H1 (cell line): ENCODE measurements at regions not wholly inside any gene's neighbourhood (a gene's known extent, or its start where the extent isn't known, plus 50 kb on each side); places are given as distances from the start of the nearest gene placed in this dataset.

Source experiments
- CTCF ChIA-PET: fragments of 300-600 bp; sonication (Branson Sonifier 250); formaldehyde crosslinking; loops from one replicate; lab custom pipeline; 2021; ENCODE audit not compliant: partially characterized antibody; lab: Charles Lee
- POLR2A ChIA-PET: fragments of 300-600 bp; sonication (Branson Sonifier 250); formaldehyde crosslinking; loops from one replicate; lab custom pipeline; 2021; ENCODE audit warnings: inconsistent platforms; ENCODE audit not compliant: partially characterized antibody; lab: Charles Lee
- DNase-seq, 2 experiments: peaks; one replicate each; pipeline versions ENCODE4 v3.0.0 to v3.0.0-alpha.2; 2010 to 2022; ENCODE audit warnings: low spot score in 2 of 2, low read depth in 1 of 2, mixed read lengths in 1 of 2
- FAIRE-seq: peaks from 2 replicates; lab custom pipeline; 2011; peaks lifted over from hg19 to GRCh38; lab: Jason Lieb, UNC
- H2AFZ ChIP-seq: 2 replicates; pipeline ENCODE4 v1.8.1; 2012; ENCODE audit warnings: low read length, inconsistent platforms
- H2AK5ac ChIP-seq: 2 replicates; pipeline ENCODE4 v1.6.1; 2013; ENCODE audit warnings: low read depth, low read length
- H2BK120ac ChIP-seq: replicated peaks from 2 replicates; pipeline ENCODE3; 2013; ENCODE audit warnings: low read depth, low read length, inconsistent platforms
- H2BK12ac ChIP-seq: 2 replicates; pipeline ENCODE4 v1.6.1; 2013; ENCODE audit warnings: low read depth, low read length
- H2BK15ac ChIP-seq: 2 replicates; pipeline ENCODE4 v1.6.1; 2013; ENCODE audit warnings: low read length
- H2BK20ac ChIP-seq: 2 replicates; pipeline ENCODE4 v1.6.1; 2013; ENCODE audit warnings: low read length
- H2BK5ac ChIP-seq: 2 replicates; pipeline ENCODE4 v1.6.1; 2013; ENCODE audit warnings: low read depth, low read length
- H3K14ac ChIP-seq: 2 replicates; pipeline ENCODE4 v1.6.1; 2013; ENCODE audit warnings: inconsistent platforms; ENCODE audit not compliant: insufficient read length
- H3K18ac ChIP-seq: 2 replicates; pipeline ENCODE4 v1.6.1; 2013; ENCODE audit warnings: low read length; ENCODE audit errors: extremely low read depth
- H3K23ac ChIP-seq: 2 replicates; pipeline ENCODE4 v1.6.1; 2013; ENCODE audit warnings: inconsistent platforms; ENCODE audit not compliant: insufficient read length
- H3K23me2 ChIP-seq: 2 replicates; pipeline ENCODE4 v1.6.1; 2013; ENCODE audit warnings: low read depth, low read length
- H3K27ac ChIP-seq: 2 replicates; pipeline ENCODE4 v1.6.1; 2011; ENCODE audit warnings: low read depth, low read length, inconsistent platforms
- H3K27me3 ChIP-seq, 4 experiments: replicated peaks in 1 of 4; 1 replicate in 1 of 4; 2 replicates in 3 of 4; pipeline versions ENCODE4 v1.6.1 to v1.8.1; 2011 to 2013; ENCODE audit warnings: low read length in 3 of 4, mild to moderate bottlenecking in 3 of 4, inconsistent platforms in 2 of 4, mixed read lengths in 2 of 4, moderate library complexity in 1 of 4; ENCODE audit not compliant: control insufficient read depth in 3 of 4, insufficient read depth in 3 of 4; ENCODE audit errors: extremely low read depth in 1 of 4
- H3K36me3 ChIP-seq, 4 experiments: 2 replicates each; pipeline versions ENCODE4 v1.6.1 to v1.8.1; 2011 to 2013; ENCODE audit warnings: mild to moderate bottlenecking in 4 of 4, low read length in 3 of 4, moderate library complexity in 2 of 4, control low read depth in 1 of 4, inconsistent platforms in 1 of 4; ENCODE audit not compliant: insufficient read depth in 4 of 4, control insufficient read depth in 2 of 4
- H3K4ac ChIP-seq: replicated peaks from 2 replicates; pipeline ENCODE3; 2013; ENCODE audit warnings: low read length, low read depth, mixed read lengths, inconsistent platforms; ENCODE audit not compliant: insufficient read length
- H3K4me1 ChIP-seq, 4 experiments: replicated peaks in 1 of 4; 1 replicate in 1 of 4; 2 replicates in 3 of 4; pipeline versions ENCODE4 v1.6.1 to v1.8.1; 2011 to 2013; ENCODE audit warnings: low read length in 3 of 4, inconsistent platforms in 2 of 4, mixed read lengths in 1 of 4; ENCODE audit not compliant: insufficient read depth in 4 of 4, control insufficient read depth in 3 of 4
- H3K4me2 ChIP-seq, 2 experiments: 2 replicates each; pipeline versions ENCODE4 v1.6.1 to v1.8.1; 2011 to 2013; ENCODE audit warnings: low read depth in 2 of 2, low read length in 2 of 2, control low read depth in 1 of 2, inconsistent platforms in 1 of 2, mild to moderate bottlenecking in 1 of 2; ENCODE audit not compliant: insufficient read depth in 1 of 2
- H3K4me3 ChIP-seq, 4 experiments: fragments of 200-600, 300-600 bp in 1 of 4; sonication (generic), shearing (Covaris generic), sonication (Bioruptor Twin) in 1 of 4; 2 replicates each; pipeline versions ENCODE4 v1.5.1 to v1.8.1; 2011 to 2016; ENCODE audit warnings: low read length in 4 of 4, low read depth in 3 of 4, control low read depth in 2 of 4, inconsistent platforms in 2 of 4, mild to moderate bottlenecking in 2 of 4, mixed read lengths in 1 of 4, moderate library complexity in 1 of 4; ENCODE audit not compliant: insufficient read depth in 2 of 4; ENCODE audit errors: extremely low read depth in 1 of 4
- H3K56ac ChIP-seq: replicated peaks from 2 replicates; pipeline ENCODE3; 2013; ENCODE audit warnings: low read depth, mild to moderate bottlenecking, mixed read lengths, low read length, inconsistent platforms; ENCODE audit not compliant: insufficient read length
- H3K79me1 ChIP-seq: 2 replicates; pipeline ENCODE4 v1.6.1; 2013; ENCODE audit warnings: low read depth, low read length, control low read depth
- H3K79me2 ChIP-seq, 2 experiments: 2 replicates each; pipeline versions ENCODE4 v1.6.1 to v1.8.1; 2012 to 2013; ENCODE audit warnings: low read length in 2 of 2, mild to moderate bottlenecking in 2 of 2, inconsistent platforms in 1 of 2; ENCODE audit not compliant: insufficient read depth in 2 of 2, control insufficient read depth in 1 of 2
- H3K9ac ChIP-seq, 4 experiments: replicated peaks in 1 of 4; 1 replicate in 1 of 4; 2 replicates in 3 of 4; pipeline versions ENCODE4 v1.6.1 to v1.8.1; 2011 to 2013; ENCODE audit warnings: low read depth in 3 of 4, low read length in 3 of 4, control low read depth in 2 of 4, mild to moderate bottlenecking in 2 of 4, moderate library complexity in 2 of 4, inconsistent platforms in 1 of 4; ENCODE audit errors: extremely low read depth in 1 of 4
- H3K9me3 ChIP-seq, 2 experiments: 2 replicates each; pipeline versions ENCODE4 v1.6.1 to v1.8.1; 2012 to 2013; ENCODE audit warnings: mild to moderate bottlenecking in 2 of 2, moderate library complexity in 2 of 2, control low read depth in 1 of 2, inconsistent platforms in 1 of 2, low read depth in 1 of 2, low read length in 1 of 2, mixed read lengths in 1 of 2; ENCODE audit not compliant: insufficient read depth in 2 of 2
- H4K20me1 ChIP-seq, 2 experiments: replicated peaks in 1 of 2; 2 replicates each; pipeline versions ENCODE3 to v1.8.1; 2011 to 2013; ENCODE audit warnings: inconsistent platforms in 2 of 2, low read length in 2 of 2, mild to moderate bottlenecking in 1 of 2; ENCODE audit not compliant: insufficient read depth in 2 of 2, control insufficient read depth in 1 of 2
- H4K5ac ChIP-seq: 2 replicates; pipeline ENCODE4 v1.6.1; 2013; ENCODE audit warnings: low read length, low read depth, mixed read lengths, inconsistent platforms; ENCODE audit not compliant: insufficient read length
- H4K8ac ChIP-seq: 2 replicates; pipeline ENCODE4 v1.8.0; 2013; ENCODE audit warnings: mild to moderate bottlenecking, moderate library complexity, low read length, inconsistent platforms; ENCODE audit not compliant: insufficient read depth; ENCODE audit errors: extremely low read depth
- H4K91ac ChIP-seq: replicated peaks from 2 replicates; pipeline ENCODE3; 2013; ENCODE audit warnings: low read length, mixed read lengths, inconsistent platforms; ENCODE audit not compliant: insufficient read length
- ATF3 ChIP-seq: IDR thresholded peaks from 2 replicates; pipeline ENCODE4 v1.6.1; 2011; ENCODE audit warnings: low read depth, mild to moderate bottlenecking, low read length; ENCODE audit not compliant: insufficient read depth
- BCL11A ChIP-seq, 2 experiments: IDR thresholded peaks; one replicate each; pipeline ENCODE4 v1.6.1; 2011; ENCODE audit warnings: low read depth in 2 of 2, low read length in 2 of 2, mild to moderate bottlenecking in 2 of 2
- CTCF ChIP-seq, 3 experiments: IDR thresholded peaks; 1 replicate in 2 of 3; 2 replicates in 1 of 3; pipeline versions ENCODE4 v1.5.1 to v1.6.1; 2011; ENCODE audit warnings: low read length in 3 of 3, mild to moderate bottlenecking in 3 of 3, inconsistent platforms in 2 of 3, low read depth in 1 of 3, moderate library complexity in 1 of 3; ENCODE audit not compliant: insufficient read depth in 1 of 3; ENCODE audit errors: control extremely low read depth in 1 of 3
- E2F6 ChIP-seq: IDR thresholded peaks from 2 replicates; pipeline ENCODE4 v1.6.1; 2012; ENCODE audit warnings: inconsistent platforms
- HDAC2 ChIP-seq, 2 experiments: fragments of 300-600 bp in 1 of 2; sonication (generic) in 1 of 2; IDR thresholded peaks; 2 replicates each; pipeline ENCODE4 v1.6.1; 2011 to 2012; ENCODE audit warnings: low read depth in 2 of 2, low read length in 2 of 2, mild to moderate bottlenecking in 2 of 2, moderate library complexity in 2 of 2, borderline replicate concordance in 1 of 2, inconsistent platforms in 1 of 2
- JUN ChIP-seq: IDR thresholded peaks from 2 replicates; pipeline ENCODE4 v1.6.1; 2011; ENCODE audit warnings: low read depth, mild to moderate bottlenecking, improper control_type of control experiment, low read length
- PHF8 ChIP-seq: fragments of 200-600 bp; sonication (generic); conservative IDR thresholded peaks from 2 replicates; pipeline ENCODE4 v1.7.1; 2012; ENCODE audit warnings: low read depth, mild to moderate bottlenecking, inconsistent platforms, low read length, moderate library complexity
- SIRT6 ChIP-seq: IDR thresholded peaks from one replicate; pipeline ENCODE4 v1.7.1; 2012; ENCODE audit warnings: low read length, inconsistent platforms
- TAF7 ChIP-seq: optimal IDR thresholded peaks from 2 replicates; pipeline ENCODE3; 2011; ENCODE audit warnings: low read depth, mild to moderate bottlenecking, inconsistent platforms, low read length, moderate library complexity, borderline replicate concordance
- WGBS, 2 experiments: shearing (Covaris generic) in 1 of 2; methylation state at CpG; one replicate each; pipeline versions ENCODE4 v1.1.6 to v1.1.7; 2013 to 2015; ENCODE audit warnings: low lambda C conversion rate in 2 of 2, mixed read lengths in 2 of 2, inconsistent platforms in 1 of 2, low coverage in 1 of 2, missing lambda C conversion rate in 1 of 2; ENCODE audit not compliant: insufficient replicate concordance in 2 of 2, insufficient coverage in 1 of 2, insufficient read length in 1 of 2; ENCODE audit errors: extremely low coverage in 1 of 2, missing lambda C conversion rate in 1 of 2; 5-methylcytosine and 5-hydroxymethylcytosine counted together

- no peaks in the 10 kb centered on the region for H3K79me2 ChIP-seq
- no peak overlapping the region for H3K4me3 ChIP-seq
- no peak overlapping the region for H3K23ac ChIP-seq
- no peak overlapping the region for H2BK20ac ChIP-seq
- H3K18ac ChIP-seq: no peak overlapping the region
- no peak overlapping the region for H2AFZ ChIP-seq
- H3K27ac ChIP-seq: no peak overlapping the region
- H4K5ac ChIP-seq: no peak overlapping the region
- no peak overlapping the region for H3K56ac ChIP-seq
- no peak overlapping the region for H4K8ac ChIP-seq
- POLR2A ChIA-PET: no interaction called here
- CTCF ChIA-PET: no interaction called here
- no peak overlapping the region for H4K91ac ChIP-seq
- H3K9me3 ChIP-seq: peaks cover 9 to 11% of the 10 kb centered on the region in 2 experiments
- no peak overlapping the region for H3K14ac ChIP-seq
- no peaks in the 10 kb centered on the region for H3K79me1 ChIP-seq
- no peak overlapping the region for H2BK120ac ChIP-seq
- no peak overlapping the region for H3K4ac ChIP-seq
- peaks cover 0 to 4% (median 3%) of the 10 kb centered on the region in 4 experiments; a peak in 3 of 7 replicates for H3K27me3 ChIP-seq
- no peak overlapping the region for H2AK5ac ChIP-seq
- no peak overlapping the region for H2BK5ac ChIP-seq
- no peak overlapping the region for H2BK12ac ChIP-seq
- H3K23me2 ChIP-seq: no peaks in the 10 kb centered on the region
- FAIRE-seq (no peak), DNase-seq (no peak)
- no peaks in the 10 kb centered on the region for H3K4me1 ChIP-seq
- no peaks in the 10 kb centered on the region for H4K20me1 ChIP-seq
- WGBS, 2 experiments: 86% methylated on average over 2 of the region's 2 CpGs; no CpG with 5 or more reads in 1 of the 2 experiments
- H3K4me2 ChIP-seq: no peak overlapping the region
- no peak overlapping the region for H2BK15ac ChIP-seq
- no peaks in the 10 kb centered on the region for H3K36me3 ChIP-seq
- no peak overlapping the region for H3K9ac ChIP-seq
- no peak for TF ChIP-seq TAF7
- no peak for TF ChIP-seq CTCF (IDR thresholded peaks at IDR 0.05; ENCODE audit: control extremely low read depth in 1 of 3, insufficient read depth in 1 of 3, low read depth in 1 of 3, low read length in 3 of 3)
- TF ChIP-seq JUN: no peak
- TF ChIP-seq PHF8: no peak
- no peak for TF ChIP-seq E2F6
- no peak for TF ChIP-seq ATF3
- no peak for TF ChIP-seq BCL11A (IDR thresholded peaks at IDR 0.05; ENCODE audit: low read depth in 2 of 2, low read length in 2 of 2)
- no peak for TF ChIP-seq HDAC2 (IDR thresholded peaks at IDR 0.05; ENCODE audit: borderline replicate concordance in 1 of 2, low read depth in 2 of 2, low read length in 2 of 2)
- no peak for TF ChIP-seq SIRT6
Observed at GRCh38 chr22:23000657-23001347, 69.5 kb upstream of the GNAZ start.
